Hematopoietic multipotent progenitor cell treated with erythropoietin and hydrocortisone succinate and interleukin-3 and kit ligand, for 8 days (in vitro differentiated cells): ENCODE measurements at regions not wholly inside any gene's neighbourhood (a gene's known extent, or its start where the extent isn't known, plus 50 kb on each side); places are given as distances from the start of the nearest gene placed in this dataset.
A peak's percentile ranks its signal among the peaks of the same experiment; 100 is the strongest.
"Not testable (repeated sequence)": the region's sequence is repeated elsewhere in the genome, so short reads cannot be mapped to it uniquely, and the experiment has no call there.

Experiments
- DNase-seq: peaks from one replicate; pipeline ENCODE4 v3.0.0-alpha.2; 2015

DNA sequence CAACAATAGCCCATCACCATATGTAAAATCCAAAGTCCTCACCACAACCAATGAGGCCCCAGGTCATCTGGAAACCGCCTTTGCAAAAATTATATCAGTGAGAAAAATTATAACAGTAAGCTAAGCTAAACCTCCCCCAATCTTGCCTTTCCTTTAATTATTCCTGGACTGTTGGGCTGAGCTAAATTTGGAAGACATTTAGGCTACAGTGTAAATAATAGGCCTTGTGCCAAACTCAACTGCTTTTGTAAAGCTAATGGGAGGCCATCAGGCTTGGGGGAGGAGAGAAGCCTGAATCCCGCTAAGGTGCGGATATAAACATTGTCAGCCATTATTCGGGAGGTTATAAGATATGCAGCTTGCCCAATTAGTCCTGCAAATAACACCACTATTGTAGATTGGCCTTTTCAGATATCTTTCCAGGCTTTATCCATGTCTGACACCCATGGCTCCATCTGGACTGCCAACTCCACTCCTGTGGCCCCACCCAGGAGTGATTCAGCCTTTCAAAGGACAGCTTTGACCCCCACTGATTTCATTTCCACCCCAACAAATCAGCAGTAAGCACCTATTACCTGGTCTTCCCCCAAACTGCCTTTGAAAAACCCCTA is 53.0 kb upstream of the CA12 start:
- DNase-seq: no peak

DNA sequence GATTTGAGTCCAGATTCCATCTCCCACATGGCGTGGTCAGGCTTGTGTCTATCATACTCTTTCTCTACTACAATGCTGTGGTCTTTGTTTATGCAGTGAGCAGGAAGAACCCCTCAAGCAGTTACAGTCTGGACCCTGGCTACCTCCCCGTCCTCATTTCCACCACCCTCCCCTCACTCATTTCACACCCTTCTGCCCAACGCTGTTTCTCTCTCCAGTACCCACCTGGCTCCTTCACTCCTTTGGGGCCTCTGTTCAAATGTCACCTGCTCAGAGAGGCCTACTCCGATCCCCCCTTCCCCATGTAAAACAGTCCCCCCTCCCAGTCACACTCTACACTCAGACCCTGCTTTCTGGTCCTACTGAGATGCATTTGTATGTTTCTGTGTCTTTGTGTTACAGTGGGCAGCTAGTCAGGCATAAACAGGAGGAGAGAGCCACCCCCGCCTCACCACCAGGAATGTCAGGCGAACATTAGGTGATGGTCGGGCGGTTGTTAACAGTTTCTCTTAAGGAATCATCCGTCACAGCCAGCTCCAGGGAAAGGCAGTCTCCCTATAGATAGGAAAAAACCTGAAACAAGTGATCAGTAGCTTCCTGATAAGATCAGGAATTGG is 53.7 kb upstream of the CA12 start:
- no peak for DNase-seq

DNA sequence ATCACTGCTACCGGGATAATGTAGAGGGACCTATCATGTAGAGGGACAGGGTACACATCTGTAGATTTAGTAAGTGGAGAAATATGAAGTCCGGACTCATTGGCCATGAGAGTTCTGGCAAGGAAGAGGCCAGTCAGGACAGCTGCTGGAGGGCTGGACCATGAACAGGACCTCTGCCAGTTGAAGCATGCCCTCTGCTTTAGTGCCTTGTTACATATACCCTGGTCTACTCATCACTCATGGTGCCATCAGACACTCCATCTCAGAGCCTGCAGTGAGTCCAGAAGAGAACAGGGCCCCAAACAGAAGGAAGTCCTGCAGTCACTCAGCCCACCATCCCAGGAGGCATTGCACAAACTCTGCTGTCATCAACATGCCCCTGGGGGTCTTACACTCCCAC is 54.7 kb upstream of the CA12 start:
- no peak for DNase-seq

DNA sequence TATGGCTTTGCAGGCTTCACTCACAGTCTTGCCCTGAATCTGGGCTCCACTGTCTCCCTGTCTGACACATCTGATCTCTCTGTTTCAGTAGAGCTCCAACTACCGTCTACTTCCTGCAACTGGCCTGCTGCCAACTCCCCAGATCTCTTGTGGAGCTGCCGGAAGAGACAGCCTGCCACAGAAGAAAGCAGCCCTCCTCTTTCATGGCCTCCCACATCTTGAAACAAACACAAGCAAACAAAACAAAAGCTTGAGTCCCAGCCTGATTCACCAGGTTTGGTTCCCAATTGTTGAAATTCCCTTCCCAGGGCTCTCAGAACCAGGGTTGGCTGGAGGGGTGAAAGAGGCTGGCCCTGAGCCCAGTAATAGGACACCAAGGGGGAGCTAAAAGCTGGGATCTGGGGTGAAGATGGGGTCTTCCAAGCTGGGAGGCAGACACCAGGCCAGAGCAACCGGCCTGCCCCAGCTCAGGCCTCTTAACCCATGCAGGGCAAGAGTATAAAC is 55.3 kb upstream of the CA12 start:
- peak; percentile 79 for DNase-seq

DNA sequence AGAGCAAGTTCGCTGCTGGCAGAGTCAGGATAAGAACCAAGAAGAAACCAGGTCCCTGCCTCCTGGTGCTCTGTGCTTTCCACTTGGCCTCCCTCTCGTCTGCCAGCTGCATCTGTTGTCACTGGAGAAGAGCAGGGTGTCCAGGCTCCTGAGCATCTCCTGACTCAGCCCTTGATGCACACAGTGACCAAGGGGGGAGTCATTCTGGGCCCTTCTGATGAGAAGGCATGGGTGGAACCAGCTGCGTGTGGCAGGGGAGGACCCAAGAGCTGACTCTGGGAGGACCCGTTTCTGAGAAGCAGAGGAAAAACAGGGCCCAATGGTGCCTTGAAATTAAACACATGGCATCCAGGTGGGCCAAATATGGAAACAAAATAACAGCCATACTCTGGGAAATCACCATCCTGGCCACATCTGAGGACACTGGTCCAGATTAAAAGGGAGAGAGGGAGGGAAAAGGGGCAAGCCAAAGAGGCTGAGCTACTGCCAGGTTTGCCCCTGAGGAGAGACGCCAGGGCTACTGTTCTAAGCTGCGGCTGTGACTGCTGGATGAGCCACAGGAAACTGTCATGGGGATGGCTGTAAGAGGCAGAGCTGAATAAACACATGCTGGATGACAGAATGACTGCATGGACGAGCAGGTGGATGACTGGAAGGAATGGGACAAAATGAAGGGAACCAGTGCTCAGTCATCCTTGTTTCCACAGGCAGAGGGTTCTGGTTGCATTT is 58.1 kb upstream of the CA12 start:
- DNase-seq: no peak

DNA sequence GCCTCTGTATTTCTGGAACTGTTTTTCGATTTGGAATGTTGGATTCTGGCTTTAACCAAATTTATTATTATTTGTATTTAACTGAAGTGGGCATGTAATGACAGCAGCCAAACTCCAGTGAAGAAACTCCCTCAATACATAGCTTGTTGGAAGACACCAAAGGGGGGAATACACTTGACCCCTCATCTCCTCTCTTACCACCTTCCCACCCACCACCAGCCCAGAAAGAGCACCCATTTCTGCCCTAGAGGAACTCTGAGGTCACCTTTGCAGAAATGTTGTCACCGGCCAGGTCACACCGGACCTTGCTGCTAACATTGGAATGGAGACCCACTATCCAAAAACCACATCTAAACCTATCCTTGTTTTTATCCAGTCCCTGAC is 58.6 kb upstream of the CA12 start:
- no peak for DNase-seq

DNA sequence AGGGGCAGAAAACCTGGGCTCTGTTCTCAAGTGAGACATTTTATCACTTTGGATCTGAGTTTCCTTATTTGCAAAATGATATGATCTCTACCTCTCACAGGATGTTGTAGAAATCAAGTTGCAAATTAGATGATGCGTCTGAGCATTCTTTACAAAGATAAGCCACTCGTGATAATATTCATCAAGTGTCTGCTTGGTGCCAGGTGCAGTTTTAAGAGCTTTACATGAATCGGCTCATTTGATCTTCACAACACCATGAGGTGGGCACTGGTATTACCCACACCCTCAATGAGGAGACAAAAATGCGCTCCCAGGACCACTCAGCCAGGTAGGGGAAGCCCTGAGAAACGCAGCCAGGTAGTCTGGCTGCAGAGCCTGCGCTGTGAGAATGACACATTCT is 59.1 kb upstream of the CA12 start:
- DNase-seq: no peak

DNA sequence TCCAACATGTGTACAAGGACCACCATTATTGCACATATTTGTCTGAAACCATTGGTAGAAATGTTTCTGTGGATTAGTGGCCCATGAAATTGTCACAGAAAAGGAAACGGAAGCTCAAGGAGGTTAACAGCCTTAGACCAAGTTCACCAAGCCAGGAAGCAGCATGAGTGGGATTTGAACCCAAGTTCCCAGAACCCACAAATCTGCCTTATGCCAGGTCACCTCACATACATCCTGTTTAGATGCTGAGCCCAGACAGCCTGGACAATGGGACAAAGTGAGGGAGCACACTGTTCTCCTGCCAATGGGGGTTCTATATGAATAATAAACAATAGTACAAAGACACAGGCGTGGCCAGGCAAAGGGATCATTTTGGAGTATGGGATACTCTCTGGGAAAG is 59.6 kb upstream of the CA12 start:
- no peak for DNase-seq

DNA sequence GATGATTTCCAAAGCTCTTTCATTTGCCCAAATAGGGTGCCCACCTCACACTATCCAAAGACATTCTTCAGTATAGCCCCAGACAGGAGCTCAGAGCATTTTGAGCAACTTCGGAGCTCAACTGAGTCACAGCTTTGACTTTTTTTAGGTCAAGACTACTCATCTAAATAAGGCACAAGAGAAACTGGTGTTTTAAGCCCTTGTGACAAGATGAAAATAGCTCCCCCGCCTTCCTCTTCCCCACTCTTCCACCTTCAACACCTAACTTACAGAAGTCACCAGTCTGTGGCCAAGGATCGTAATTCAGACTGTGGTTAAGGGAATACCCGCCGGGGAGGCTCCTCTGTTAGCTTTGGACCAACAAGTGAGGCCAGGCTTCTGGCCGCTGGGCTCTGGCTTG is 60.4 kb upstream of the CA12 start:
- no peak for DNase-seq

DNA sequence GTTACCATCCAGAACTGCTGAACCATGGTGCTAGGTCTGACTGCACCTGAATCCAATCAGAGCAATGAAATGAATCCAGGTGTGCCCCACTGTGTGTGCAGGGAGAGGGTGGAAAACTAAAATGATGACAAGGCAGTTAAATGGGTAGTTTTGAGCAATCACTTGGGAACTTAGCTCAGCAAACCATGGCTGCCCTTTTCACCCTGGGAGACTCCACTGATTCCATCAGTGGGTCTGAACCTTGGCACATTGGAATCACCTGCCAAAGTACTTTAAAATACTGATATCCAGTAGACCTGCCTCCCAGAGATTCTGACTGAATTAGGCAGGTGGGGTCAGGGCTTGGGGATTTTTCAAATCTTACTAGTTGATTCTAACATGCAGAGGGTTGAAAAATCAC is 59.8 kb upstream of the USP3 start:
- no peak for DNase-seq

DNA sequence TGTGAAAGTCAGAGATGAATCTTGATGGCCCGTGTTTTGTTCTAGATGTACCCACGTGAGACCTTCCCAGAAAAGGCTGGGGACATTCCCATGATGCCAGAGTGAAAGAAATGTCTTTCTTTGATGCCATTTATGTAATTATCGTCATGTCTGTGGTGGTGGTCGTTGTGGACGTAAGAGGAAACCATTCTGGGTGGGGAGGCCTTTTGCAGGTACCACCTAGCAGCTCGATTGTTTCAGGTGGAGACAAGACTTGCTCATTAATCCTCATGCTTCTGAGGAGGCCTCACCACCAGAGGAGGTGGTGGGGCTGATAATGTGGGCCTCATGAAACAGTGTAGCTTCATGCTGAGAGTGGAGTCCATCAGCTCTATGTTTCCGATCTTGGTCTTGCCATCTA is 58.1 kb upstream of the USP3 start:
- DNase-seq: no peak

DNA sequence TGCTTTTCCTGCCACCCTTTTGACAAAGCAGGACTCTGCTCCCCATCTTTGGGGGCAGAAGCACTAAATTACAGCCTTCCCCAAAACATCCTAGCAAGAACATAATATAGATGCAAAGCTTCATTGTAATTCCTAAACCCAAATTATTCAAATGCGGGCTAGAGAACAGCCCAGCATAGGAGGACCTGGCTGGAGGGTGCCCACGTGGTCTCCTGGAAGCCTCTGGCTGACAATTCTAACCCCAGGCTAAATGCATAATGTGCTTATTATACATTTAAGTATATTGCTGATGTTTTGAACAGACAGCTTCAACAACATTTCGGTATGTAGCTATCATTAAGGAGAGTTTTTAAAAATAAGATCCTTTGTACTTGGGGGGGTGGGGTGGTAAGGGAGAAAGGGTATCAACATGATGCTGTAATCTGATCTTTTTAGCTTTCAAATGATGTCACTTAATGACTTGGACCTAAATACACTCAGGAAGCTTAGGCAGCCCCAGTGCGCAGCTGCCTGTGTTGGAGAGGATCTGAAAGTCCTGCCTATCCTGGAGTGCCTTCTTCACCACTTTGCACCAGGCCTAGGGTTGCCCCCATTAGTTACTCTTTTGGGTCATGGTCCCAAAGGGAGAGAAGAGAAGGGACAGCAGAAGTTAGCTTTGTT is 57.2 kb upstream of the USP3 start:
- DNase-seq: no peak

DNA sequence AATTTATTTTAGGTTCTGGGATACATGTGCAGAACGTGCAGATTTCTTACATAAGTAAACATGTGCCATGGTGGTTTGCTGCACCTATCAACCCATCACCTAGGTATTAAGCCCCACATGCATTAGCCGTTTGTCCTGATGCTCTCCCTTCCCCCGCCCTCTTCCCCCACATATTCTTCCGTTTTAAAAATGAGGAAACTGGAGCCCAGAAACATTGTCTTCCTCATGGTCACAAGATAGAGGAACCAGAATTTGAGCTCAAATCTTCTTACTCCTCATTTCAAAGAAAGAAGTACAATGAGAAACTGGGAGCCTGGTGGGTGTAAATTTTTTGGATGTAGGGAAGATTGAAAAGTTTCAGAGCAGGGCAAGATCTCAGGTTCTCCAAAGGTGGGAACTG is 56.1 kb upstream of the USP3 start:
- DNase-seq: no peak

DNA sequence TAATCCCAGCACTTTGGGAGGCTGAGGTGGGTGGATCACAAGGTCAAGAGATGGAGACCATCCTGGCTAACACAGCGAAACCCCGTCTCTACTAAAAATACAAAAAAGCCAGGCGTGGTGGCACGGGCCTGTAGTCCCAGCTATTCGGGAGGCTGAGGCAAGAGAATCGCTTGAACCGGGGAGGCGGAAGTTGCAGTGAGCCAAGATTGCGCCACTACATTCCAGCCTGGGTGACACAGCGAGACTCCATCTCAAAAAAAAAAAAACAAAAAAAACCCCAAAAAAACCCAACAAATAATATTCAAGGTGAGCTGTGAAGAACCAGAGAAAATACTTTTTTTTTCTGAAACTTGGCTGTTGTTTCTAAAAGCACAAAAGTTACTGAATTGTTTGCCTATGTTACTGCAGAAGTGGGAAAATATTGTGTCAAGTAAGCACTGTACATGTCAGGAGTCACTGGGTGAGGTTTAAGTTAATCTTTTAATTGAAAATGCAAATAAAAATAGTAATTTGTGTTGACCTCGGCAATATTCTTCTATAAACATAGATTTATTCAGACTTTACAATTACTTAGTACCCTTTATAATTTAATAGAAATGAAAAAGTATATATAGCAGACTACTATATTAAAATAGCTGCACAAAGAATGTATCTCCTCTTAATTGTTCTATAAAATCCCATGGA is 55.4 kb upstream of the USP3 start:
- not testable (repeated sequence) for DNase-seq

DNA sequence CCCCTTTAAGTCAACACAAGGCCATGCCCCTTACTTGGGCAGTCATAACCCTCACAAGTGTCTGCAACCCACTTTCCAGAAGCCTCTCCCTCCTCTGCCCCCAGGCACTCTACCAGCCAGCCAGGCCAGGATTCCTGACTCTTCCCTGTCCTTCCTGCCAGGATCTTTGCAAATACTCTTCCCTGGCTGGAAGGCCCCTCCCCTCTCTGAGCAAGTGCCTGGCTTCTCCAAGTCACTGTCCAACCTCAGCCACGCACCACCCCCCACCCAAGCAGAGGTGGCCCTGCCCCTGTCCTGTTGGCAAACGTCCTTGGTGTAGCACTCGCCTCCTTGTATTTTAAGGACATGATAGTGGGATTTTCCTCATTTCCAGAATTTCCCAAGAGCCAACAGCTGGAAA is 54.7 kb upstream of the USP3 start:
- DNase-seq: no peak

DNA sequence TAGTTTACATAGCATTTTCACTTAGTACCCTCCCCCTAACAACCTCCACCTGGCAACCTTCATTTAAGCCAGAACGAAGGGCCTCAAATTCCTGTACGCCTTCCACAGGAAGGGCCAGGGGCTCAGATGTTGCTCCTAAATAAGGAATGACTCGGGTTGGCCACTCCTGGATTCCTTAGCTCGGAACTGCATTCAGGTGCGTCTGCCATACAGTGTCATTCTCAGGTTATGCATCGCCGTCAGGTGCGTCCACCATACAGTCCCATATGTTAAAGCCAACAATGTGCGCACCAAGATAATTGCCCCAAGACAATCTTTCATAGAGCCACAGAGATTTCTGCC is 53.5 kb upstream of the USP3 start:
- DNase-seq: no peak

DNA sequence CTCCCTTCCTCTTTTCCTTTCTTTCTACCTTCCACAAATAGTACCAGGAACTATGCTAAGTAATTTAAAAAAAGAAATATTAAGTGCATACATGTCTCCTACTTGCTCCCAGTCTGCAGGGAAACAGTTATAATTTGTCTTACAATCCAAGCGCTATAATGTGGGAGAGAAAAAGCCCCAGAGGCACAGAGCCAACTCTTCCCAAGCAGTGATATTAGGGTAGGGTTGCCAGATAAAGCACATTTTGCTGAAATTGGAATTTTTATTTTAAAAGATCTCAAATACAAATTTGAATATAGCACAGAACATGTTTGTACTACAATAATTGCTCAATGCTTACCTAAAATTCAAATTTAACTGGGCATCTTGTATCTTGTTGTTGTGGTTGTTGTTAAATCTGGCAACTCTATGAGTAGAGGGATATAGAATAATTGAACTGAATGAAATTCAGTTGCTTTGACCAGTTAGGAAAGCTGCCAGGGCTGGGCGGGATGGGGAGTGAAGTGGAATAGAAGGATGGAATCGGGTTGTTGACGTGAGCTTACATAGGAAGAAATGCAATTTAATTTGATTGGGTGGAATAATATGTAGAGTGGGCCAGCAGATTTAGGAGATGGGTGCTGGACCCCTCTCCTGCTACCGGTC is 52.6 kb upstream of the USP3 start:
- no peak for DNase-seq

DNA sequence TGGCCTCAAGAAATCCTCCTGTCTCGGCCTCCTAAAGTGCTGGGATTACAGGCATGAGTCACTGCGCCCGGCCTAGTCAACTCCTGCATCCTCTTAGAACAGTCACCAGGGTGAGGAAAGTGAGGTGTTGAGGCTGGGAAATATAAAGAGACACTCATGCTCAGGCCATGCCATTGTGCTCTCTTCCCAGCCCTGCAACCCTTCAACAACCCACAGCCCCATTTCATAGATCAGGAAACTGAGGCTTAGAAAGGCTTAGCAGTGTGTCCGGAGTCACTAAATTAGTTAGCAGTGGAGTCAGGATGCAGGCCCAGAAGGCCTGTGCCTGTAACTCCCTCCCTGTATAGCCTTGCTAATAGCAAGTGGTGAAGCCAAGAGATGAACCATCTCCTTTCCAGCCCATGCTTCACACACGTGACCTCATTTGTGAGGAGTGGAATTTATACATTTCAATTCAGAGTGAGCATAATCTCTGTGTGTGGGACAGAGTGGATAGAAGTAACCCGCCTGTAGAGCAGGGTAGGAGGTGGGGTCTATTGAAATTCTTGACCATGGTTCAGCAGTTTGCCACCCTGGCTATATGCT is 51.7 kb upstream of the USP3 start:
- DNase-seq: no peak

DNA sequence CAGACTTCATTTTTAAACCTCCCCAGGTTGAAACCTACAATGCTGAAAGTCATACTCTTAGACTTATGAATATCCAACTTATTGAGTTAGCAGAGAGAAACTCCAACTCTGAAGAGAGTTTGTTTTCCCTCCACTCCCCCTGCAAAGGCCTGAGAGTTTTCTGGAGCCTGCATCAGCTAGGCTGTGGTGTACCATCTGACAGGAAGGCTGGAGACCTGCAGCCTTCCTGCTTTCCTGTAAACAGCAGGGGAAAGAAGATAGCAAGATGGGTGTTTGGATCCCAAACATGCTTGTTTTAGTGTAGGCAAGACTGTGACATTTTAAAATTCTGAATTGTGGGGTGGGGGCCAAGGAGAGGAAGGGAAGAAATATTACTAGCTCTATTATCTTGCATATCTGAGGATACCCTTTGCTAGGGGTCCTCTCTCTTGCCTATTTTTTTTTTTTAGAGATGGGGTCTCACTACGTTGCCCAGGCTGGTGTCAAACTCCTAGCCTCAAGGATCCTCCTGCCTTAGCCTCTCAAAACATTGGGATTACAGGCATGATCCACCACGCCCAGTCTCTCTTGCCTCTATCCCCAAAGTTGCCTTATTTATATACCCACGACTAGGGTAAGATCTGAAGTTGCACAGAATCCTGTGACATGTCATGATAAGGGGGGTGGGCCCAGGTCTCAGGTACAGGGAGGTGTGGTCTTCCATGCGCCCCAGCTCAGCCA is 51.0 kb upstream of the USP3 start:
- DNase-seq: no peak

DNA sequence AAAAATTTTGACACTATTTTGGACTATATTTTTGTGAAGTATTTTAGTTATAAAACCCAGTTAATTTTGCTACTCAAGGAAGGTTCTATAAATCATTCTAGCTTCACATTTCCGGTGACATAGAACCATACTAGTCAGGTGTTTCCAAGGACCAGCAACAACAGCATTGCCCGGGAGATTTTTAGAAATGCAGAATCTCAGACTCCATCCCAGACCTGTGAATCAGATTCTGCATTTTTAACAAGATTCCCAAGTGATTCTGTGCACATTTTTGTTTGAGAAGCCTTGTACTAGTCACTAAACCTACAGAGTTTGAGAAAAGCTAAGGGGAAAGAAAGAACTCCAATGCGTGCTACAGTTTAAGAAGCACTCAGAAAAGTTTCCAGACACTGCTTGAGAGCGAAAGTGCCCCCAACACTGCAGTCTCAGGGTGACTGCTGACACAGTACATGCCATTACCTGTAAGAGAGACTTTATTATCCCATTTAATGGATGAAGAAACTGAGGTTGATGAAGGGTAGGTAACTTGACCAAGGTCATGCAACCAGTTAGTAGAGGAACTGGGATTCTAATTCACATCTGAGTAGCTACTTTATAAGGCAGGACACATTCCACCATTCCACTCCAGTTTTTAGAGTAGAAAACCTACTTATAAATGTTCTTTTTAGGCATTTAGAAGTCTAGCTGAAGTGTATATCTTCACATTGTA is 49.7 kb upstream of the USP3 start:
- no peak for DNase-seq
